ENCODE measurements at regions not wholly inside any gene's neighbourhood (a gene's known extent, or its start where the extent isn't known, plus 50 kb on each side); places are given as distances from the start of the nearest gene placed in this dataset.

- in situ Hi-C loops (cut with HindIII; ENCODE audit: low pct_ligation_motif_present, low sequenced_read_pairs): no loop called here
- H3K27ac ChIP-seq: no peak overlapping the region
- no peak for DNase-seq
- no peak for TF ChIP-seq CTCF (IDR thresholded peaks at IDR 0.05; ENCODE audit: low read depth, low read length, missing control alignments)
- no peak overlapping the region for H3K4me3 ChIP-seq (ENCODE audit: low read depth, low read length)
- no peaks in the 10 kb centered on the region for H3K36me3 ChIP-seq (replicated peaks)
- H3K27me3 ChIP-seq (replicated peaks): no peaks in the 10 kb centered on the region
Measured at GRCh38 chr14:42370056-42370455, 763.4 kb downstream of the LRFN5 start.

- no peak for DNase-seq
Measured at GRCh38 chr14:42368234-42368633, 761.6 kb downstream of the LRFN5 start.

GRCh38 chr14:42353315-42353714, 746.6 kb downstream of the LRFN5 start:
- in situ Hi-C loops (cut with HindIII; ENCODE audit: low pct_ligation_motif_present, low sequenced_read_pairs): no loop called here
- H3K4me3 ChIP-seq (ENCODE audit: low read depth, low read length): no peak overlapping the region
- no peak overlapping the region for H3K27ac ChIP-seq
- no peaks in the 10 kb centered on the region for H3K36me3 ChIP-seq (replicated peaks)
- no peak for DNase-seq
- H3K27me3 ChIP-seq (replicated peaks): no peaks in the 10 kb centered on the region
- no peak for TF ChIP-seq CTCF (IDR thresholded peaks at IDR 0.05; ENCODE audit: low read depth, low read length, missing control alignments)

More at GRCh38 chr14:42368234-42368633, 761.6 kb downstream of the LRFN5 start:
- Histone ChIP-seq H3K27ac (no peak overlapping the region), H3K36me3 (replicated peaks) (no peaks in the 10 kb centered on the region), H3K27me3 (replicated peaks) (no peaks in the 10 kb centered on the region), H3K4me3 (ENCODE audit: low read depth, low read length) (no peak overlapping the region)
- TF ChIP-seq CTCF (IDR thresholded peaks at IDR 0.05; ENCODE audit: low read depth, low read length, missing control alignments): no peak
- in situ Hi-C loops (cut with HindIII; ENCODE audit: low pct_ligation_motif_present, low sequenced_read_pairs): no loop called here

- DNase-seq: no peak
- no peak for TF ChIP-seq CTCF (IDR thresholded peaks at IDR 0.05; ENCODE audit: low read depth, low read length, missing control alignments)
- Histone ChIP-seq H3K27me3 (replicated peaks) (no peaks in the 10 kb centered on the region), H3K27ac (no peak overlapping the region), H3K36me3 (replicated peaks) (no peaks in the 10 kb centered on the region), H3K4me3 (ENCODE audit: low read depth, low read length) (no peak overlapping the region)
- in situ Hi-C loops (cut with HindIII; ENCODE audit: low pct_ligation_motif_present, low sequenced_read_pairs): no loop called here
Measured at GRCh38 chr14:42335918-42336317, 729.2 kb downstream of the LRFN5 start.

- Histone ChIP-seq H3K36me3 (replicated peaks) (no peaks in the 10 kb centered on the region), H3K27me3 (replicated peaks) (no peaks in the 10 kb centered on the region), H3K4me3 (ENCODE audit: low read depth, low read length) (no peak overlapping the region), H3K27ac (no peak overlapping the region)
- no peak for DNase-seq
- in situ Hi-C loops (cut with HindIII; ENCODE audit: low pct_ligation_motif_present, low sequenced_read_pairs): no loop called here
- no peak for TF ChIP-seq CTCF (IDR thresholded peaks at IDR 0.05; ENCODE audit: low read depth, low read length, missing control alignments)
Measured at GRCh38 chr14:42334931-42335330, 728.3 kb downstream of the LRFN5 start.

- Histone ChIP-seq H3K27ac (no peak overlapping the region), H3K36me3 (replicated peaks) (no peaks in the 10 kb centered on the region), H3K4me3 (ENCODE audit: low read depth, low read length) (no peak overlapping the region), H3K27me3 (replicated peaks) (no peaks in the 10 kb centered on the region)
- in situ Hi-C loops (cut with HindIII; ENCODE audit: low pct_ligation_motif_present, low sequenced_read_pairs): no loop called here
- no peak for TF ChIP-seq CTCF (IDR thresholded peaks at IDR 0.05; ENCODE audit: low read depth, low read length, missing control alignments)
- no peak for DNase-seq
Measured at GRCh38 chr14:42323426-42323825, 716.8 kb downstream of the LRFN5 start.
